ENCODE measurements at regions not wholly inside any gene's neighbourhood (a gene's known extent, or its start where the extent isn't known, plus 50 kb on each side); places are given as distances from the start of the nearest gene placed in this dataset.

GRCh38 chr3:177731644-177732268, 534.5 kb upstream of the TBL1XR1 start:
- no peak overlapping the region for H3K27ac ChIP-seq
- no peaks in the 10 kb centered on the region for H3K9me3 ChIP-seq
- no peaks in the 10 kb centered on the region for H3K27me3 ChIP-seq
- H3K4me1 ChIP-seq (ENCODE audit: control insufficient read depth in 1 of 2, insufficient read depth in 1 of 2, low read depth in 1 of 2, low read length in 1 of 2): no peaks in the 10 kb centered on the region
- H3K36me3 ChIP-seq: no peaks in the 10 kb centered on the region
- TF ChIP-seq CTCF (IDR thresholded peaks at IDR 0.05): no peak
- no peak overlapping the region for H3K4me3 ChIP-seq (ENCODE audit: low read depth in 1 of 2, low read length in 1 of 2)

- no peak for TF ChIP-seq CTCF (IDR thresholded peaks at IDR 0.05)
- H3K4me3 ChIP-seq (ENCODE audit: low read depth in 1 of 2, low read length in 1 of 2): no peak overlapping the region
- no peaks in the 10 kb centered on the region for H3K4me1 ChIP-seq (ENCODE audit: control insufficient read depth in 1 of 2, insufficient read depth in 1 of 2, low read depth in 1 of 2, low read length in 1 of 2)
- H3K27ac ChIP-seq: no peak overlapping the region
- no peaks in the 10 kb centered on the region for H3K27me3 ChIP-seq
- no peaks in the 10 kb centered on the region for H3K36me3 ChIP-seq
- H3K9me3 ChIP-seq: no peaks in the 10 kb centered on the region
Measured at GRCh38 chr3:177733233-177733632, 536.0 kb upstream of the TBL1XR1 start.

- H3K27me3 ChIP-seq: no peaks in the 10 kb centered on the region
- no peak overlapping the region for H3K4me3 ChIP-seq (ENCODE audit: low read depth in 1 of 2, low read length in 1 of 2)
- H3K9me3 ChIP-seq: no peaks in the 10 kb centered on the region
- no peak for TF ChIP-seq CTCF (IDR thresholded peaks at IDR 0.05)
- no peak overlapping the region for H3K27ac ChIP-seq
- no peaks in the 10 kb centered on the region for H3K36me3 ChIP-seq
- no peaks in the 10 kb centered on the region for H3K4me1 ChIP-seq (ENCODE audit: control insufficient read depth in 1 of 2, insufficient read depth in 1 of 2, low read depth in 1 of 2, low read length in 1 of 2)
Measured at GRCh38 chr3:177733936-177734335, 536.7 kb upstream of the TBL1XR1 start.

- no peaks in the 10 kb centered on the region for H3K36me3 ChIP-seq
- H3K27ac ChIP-seq: no peak overlapping the region
- H3K9me3 ChIP-seq: no peaks in the 10 kb centered on the region
- H3K27me3 ChIP-seq: no peaks in the 10 kb centered on the region
- no peak for TF ChIP-seq CTCF (IDR thresholded peaks at IDR 0.05)
- H3K4me3 ChIP-seq (ENCODE audit: low read depth in 1 of 2, low read length in 1 of 2): no peak overlapping the region
- no peaks in the 10 kb centered on the region for H3K4me1 ChIP-seq (ENCODE audit: control insufficient read depth in 1 of 2, insufficient read depth in 1 of 2, low read depth in 1 of 2, low read length in 1 of 2)
Measured at GRCh38 chr3:177735431-177735830, 538.1 kb upstream of the TBL1XR1 start.

- no peak for TF ChIP-seq CTCF (IDR thresholded peaks at IDR 0.05)
Measured at GRCh38 chr3:177739461-177739860, 542.2 kb upstream of the TBL1XR1 start.

GRCh38 chr3:177740254-177740653, 543.0 kb upstream of the TBL1XR1 start:
- TF ChIP-seq CTCF (IDR thresholded peaks at IDR 0.05): no peak

More at GRCh38 chr3:177739461-177739860, 542.2 kb upstream of the TBL1XR1 start:
- Histone ChIP-seq H3K27ac (no peak overlapping the region), H3K36me3 (no peaks in the 10 kb centered on the region), H3K4me3 (ENCODE audit: low read depth in 1 of 2, low read length in 1 of 2) (no peak overlapping the region), H3K27me3 (no peaks in the 10 kb centered on the region), H3K4me1 (ENCODE audit: control insufficient read depth in 1 of 2, insufficient read depth in 1 of 2, low read depth in 1 of 2, low read length in 1 of 2) (no peaks in the 10 kb centered on the region), H3K9me3 (no peaks in the 10 kb centered on the region)

More at GRCh38 chr3:177740254-177740653, 543.0 kb upstream of the TBL1XR1 start:
- Histone ChIP-seq H3K36me3 (no peaks in the 10 kb centered on the region), H3K4me3 (ENCODE audit: low read depth in 1 of 2, low read length in 1 of 2) (no peak overlapping the region), H3K27me3 (no peaks in the 10 kb centered on the region), H3K4me1 (ENCODE audit: control insufficient read depth in 1 of 2, insufficient read depth in 1 of 2, low read depth in 1 of 2, low read length in 1 of 2) (no peaks in the 10 kb centered on the region), H3K27ac (no peak overlapping the region), H3K9me3 (no peaks in the 10 kb centered on the region)
